ENCODE measurements at regions not wholly inside any gene's neighbourhood (a gene's known extent, or its start where the extent isn't known, plus 50 kb on each side); places are given as distances from the start of the nearest gene placed in this dataset.

GRCh38 chr13:112267660-112268059, 108.5 kb upstream of the SPACA7 start:
- no peaks in the 10 kb centered on the region for H3K4me1 ChIP-seq (ENCODE audit: insufficient read depth)
- Mint-ChIP-seq H3K4me1 (no peaks in the 10 kb centered on the region), H3K4me3 (no peak overlapping the region), H3K27me3 (ENCODE audit: insufficient read depth, low read depth, poor library complexity) (peaks cover 2% of the 10 kb centered on the region), H3K27ac (no peak overlapping the region), H3K9me3 (no peaks in the 10 kb centered on the region), H3K36me3 (ENCODE audit: low read depth) (no peaks in the 10 kb centered on the region)
- TF ChIP-seq JUNB (IDR thresholded peaks at IDR 0.05; ENCODE audit: unreplicated experiment) (no peak), ZNF331 (CRISPR knock-in tag; IDR thresholded peaks at IDR 0.05; ENCODE audit: low read depth) (no peak), EZH2phosphoT487 (IDR thresholded peaks at IDR 0.05; ENCODE audit: unreplicated experiment) (no peak), STAT1 (IDR thresholded peaks at IDR 0.05; ENCODE audit: unreplicated experiment) (no peak), POLR2AphosphoS5 (IDR thresholded peaks at IDR 0.05; ENCODE audit: low read depth) (no peak), ZNF114 (CRISPR knock-in tag; IDR thresholded peaks at IDR 0.05) (no peak), ETS1 (IDR thresholded peaks at IDR 0.05) (no peak), ZNF462 (CRISPR knock-in tag; IDR thresholded peaks at IDR 0.05) (no peak), CREB1 (CRISPR knock-in tag; IDR thresholded peaks at IDR 0.05; ENCODE audit: low read depth) (no peak), CTCF (conservative IDR thresholded peaks at IDR 0.05; ENCODE audit: low read depth in 2 of 2) (no peak), EZH2 (IDR thresholded peaks at IDR 0.05; ENCODE audit: low read depth, unreplicated experiment) (no peak), REST (IDR thresholded peaks at IDR 0.05; ENCODE audit: unreplicated experiment) (no peak), NANOG (IDR thresholded peaks at IDR 0.05; ENCODE audit: borderline replicate concordance) (no peak)
- H3K9me2 ChIP-seq (ENCODE audit: insufficient read depth): no peaks in the 10 kb centered on the region; the same call in 1 of the 2 replicates
- no peaks in the 10 kb centered on the region for H3K36me3 ChIP-seq (ENCODE audit: insufficient read depth)
- no peak overlapping the region for H3K4me3 ChIP-seq
- H3K79me2 ChIP-seq (replicated peaks; ENCODE audit: insufficient read depth): no peaks in the 10 kb centered on the region
- H3F3A ChIP-seq (replicated peaks; ENCODE audit: low read depth): no peaks in the 10 kb centered on the region
- H2AFZ ChIP-seq: no peak overlapping the region
- H4K20me1 ChIP-seq (replicated peaks; ENCODE audit: insufficient read depth): no peaks in the 10 kb centered on the region
- ATAC-seq (no peak), DNase-seq (ENCODE audit: low spot score) (no peak)
- H3K27me3 ChIP-seq (ENCODE audit: insufficient read depth): no peaks in the 10 kb centered on the region
- H3K27ac ChIP-seq (ENCODE audit: low read depth): no peak overlapping the region
- no peak overlapping the region for H3K4me2 ChIP-seq

Data from GM23338 (cell line).